M059J (cell line): ENCODE measurements at regions not wholly inside any gene's neighbourhood (a gene's known extent, or its start where the extent isn't known, plus 50 kb on each side); places are given as distances from the start of the nearest gene placed in this dataset.

Experiments used
- DNase-seq: peaks from one replicate; pipeline ENCODE4 v3.0.0-alpha.2; 2012; ENCODE audit warnings: low read depth

- DNase-seq = peak; percentile 22
These were observed 123.1 kb upstream of the PJA2 start for GRCh38 chr5:109532773-109533364.

- no peak for DNase-seq
These were observed 121.5 kb upstream of the PJA2 start for GRCh38 chr5:109531262-109531661.

- DNase-seq = no peak
These were observed 120.2 kb upstream of the PJA2 start for GRCh38 chr5:109529987-109530386.

GRCh38 chr5:109529520-109529919 lies 119.7 kb upstream of the PJA2 start:
- DNase-seq = peak; percentile 12

DNA sequence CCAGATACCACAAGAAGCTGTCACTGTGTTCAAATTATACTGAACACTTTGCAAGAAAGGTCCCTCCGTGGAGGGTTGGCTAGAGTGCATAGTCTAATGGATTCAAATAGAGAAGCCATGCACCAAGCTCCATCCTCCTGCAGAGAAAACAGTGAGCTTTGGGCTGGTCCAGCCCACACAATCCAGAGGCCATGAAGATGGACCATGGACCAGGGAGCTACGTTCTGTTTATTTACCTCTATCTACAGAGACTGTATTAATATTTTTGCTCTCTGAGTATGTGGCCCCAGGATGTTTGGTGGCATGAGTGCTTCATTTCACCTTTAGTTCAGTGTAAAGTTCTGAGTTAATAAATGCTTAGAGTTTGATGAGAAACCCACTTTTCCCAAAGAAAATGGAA lies 114.8 kb upstream of the PJA2 start:
- DNase-seq = no peak

DNA sequence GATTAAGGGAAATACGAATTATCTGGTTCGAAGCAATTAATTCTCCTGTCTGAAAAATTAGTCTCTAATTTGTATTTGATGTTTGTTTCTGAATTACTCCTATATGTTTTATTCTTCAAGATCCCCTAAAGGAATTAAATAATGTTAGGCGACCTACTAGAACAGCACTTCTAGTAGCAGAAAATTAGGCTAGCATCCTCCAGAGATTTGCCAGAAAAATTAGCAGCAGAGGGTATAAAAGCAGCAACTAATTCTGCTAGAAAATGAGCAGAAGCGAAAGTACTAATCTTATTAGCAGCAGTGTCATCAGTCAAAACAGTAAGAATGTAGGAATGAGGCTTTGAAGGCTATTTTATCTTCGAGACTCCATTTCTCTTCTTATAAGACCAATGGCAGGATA lies 114.3 kb upstream of the PJA2 start:
- DNase-seq = no peak

DNA sequence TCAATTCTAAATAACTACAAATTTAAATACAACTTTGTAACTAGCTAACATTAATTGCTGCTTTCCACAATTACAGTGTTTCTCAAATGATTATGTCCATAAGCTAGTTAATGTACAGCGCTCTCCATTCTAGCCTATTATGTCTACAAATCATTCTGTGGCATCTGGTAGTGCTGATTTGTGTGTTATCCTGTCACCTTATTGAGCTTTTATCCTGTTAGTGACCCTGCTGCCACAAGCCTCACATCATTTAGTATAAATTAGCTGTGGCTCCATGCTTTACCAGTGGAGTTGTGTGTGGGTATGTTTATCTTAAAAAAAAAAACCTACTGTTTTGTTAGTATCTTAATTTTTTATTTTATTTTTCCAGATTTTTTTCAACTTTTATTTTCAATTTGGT lies 112.6 kb upstream of the PJA2 start:
- DNase-seq = no peak

DNA sequence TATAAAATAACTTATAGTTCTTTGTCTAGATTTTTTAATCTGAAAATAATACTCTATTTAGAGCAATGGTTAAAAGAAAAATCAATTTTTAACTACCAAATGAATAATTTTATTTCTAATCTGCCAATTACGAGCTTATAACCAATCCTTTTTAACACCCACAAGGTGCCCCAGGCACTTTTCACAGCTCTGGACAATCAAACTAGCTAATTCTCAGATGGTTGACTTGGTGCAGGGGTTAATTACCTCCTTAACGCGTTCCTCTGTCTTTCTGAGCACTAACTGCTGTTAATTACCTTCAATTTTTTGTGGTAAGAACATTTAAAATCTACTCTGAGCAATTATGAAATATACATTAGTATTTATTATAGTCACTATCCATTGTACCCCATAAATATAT lies 109.6 kb upstream of the PJA2 start:
- DNase-seq = no peak

- DNase-seq = peak; percentile 1
These were observed 106.6 kb upstream of the PJA2 start for GRCh38 chr5:109516390-109516789.

- no peak for DNase-seq
These were observed 102.4 kb upstream of the PJA2 start for GRCh38 chr5:109511980-109512734.

DNA sequence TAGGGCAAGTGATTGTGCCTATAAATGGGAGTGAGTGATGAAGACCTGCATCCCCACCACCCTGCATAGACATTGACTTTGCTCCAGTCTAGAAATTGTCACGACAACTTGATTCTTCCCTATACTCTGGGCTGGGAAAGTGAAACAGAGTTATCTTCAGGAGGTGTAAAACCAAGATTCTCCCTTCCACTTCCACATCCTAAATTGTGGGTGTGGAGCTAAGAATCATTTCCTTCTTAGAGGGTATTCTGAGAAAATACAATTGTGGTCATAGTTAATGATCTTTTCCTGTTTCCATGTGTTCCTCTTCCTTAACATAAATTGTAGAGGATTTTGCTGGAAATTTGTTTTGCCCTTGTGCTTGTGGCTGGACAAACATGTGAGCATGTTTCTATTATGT lies 96.8 kb upstream of the PJA2 start:
- DNase-seq = no peak

- no peak for DNase-seq
These were observed 86.3 kb upstream of the PJA2 start for GRCh38 chr5:109496112-109496511.

GRCh38 chr5:109487753-109488420 lies 78.1 kb upstream of the PJA2 start:
- DNase-seq = no peak

DNA sequence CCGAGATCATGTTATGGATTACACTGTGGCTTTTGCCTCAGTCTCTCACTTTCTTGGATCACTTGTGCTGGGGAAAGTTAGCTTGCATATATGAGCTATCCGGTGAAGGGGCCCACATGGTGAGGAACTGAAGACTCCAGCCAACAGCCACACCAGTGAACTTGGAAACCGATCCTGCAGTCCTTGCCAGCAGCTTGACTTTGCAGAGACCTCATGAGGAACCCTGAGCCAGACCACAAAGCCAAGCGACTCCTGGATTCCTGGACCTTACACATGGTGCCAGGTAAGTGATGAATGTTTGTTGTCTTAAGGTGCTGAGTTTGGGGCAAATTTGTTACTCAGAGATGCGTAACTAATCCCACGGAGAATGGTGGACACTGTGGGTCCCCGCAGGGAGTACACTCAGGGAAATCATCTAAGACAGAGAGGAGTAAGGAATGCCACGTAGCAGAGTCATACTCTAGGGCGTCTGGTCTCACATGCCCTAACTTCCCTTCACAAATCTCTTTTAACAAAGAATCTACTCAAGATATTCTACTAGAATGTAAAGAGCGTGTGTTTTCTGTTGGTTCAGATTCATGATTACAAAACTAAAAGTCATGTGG lies 76.5 kb upstream of the PJA2 start:
- DNase-seq = no peak

GRCh38 chr5:109485030-109485429 lies 75.3 kb upstream of the PJA2 start:
- peak; percentile 30 for DNase-seq

GRCh38 chr5:109484597-109484996 lies 74.8 kb upstream of the PJA2 start:
- DNase-seq = no peak

DNA sequence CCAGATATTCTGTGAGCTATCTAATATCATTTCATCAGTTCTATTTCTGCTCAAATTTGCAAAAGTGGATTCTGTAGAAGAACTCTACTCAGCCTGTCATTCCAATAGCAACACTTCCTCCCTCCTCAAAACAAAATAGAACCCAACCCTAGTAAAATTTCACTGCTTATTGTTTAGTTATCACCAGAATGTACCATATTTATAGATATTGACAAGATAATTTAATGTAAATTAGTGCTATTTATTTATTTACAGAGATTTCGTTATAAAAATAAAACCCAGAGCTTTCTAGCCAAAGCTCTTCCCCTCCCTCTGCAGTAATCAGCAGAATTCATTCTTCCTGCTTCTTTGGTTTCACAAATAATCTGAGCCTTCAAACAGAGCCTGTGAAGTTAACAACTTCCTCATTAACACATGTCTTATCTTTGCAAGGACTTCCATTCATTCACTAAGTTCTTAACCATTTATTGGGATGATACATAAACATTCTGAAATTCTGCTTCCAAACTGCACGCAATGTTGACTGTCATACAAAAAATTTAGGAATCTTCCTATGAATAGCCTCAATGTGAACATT lies 73.7 kb upstream of the PJA2 start:
- no peak for DNase-seq

- no peak for DNase-seq
These were observed 73.0 kb upstream of the PJA2 start for GRCh38 chr5:109482748-109483147.

DNA sequence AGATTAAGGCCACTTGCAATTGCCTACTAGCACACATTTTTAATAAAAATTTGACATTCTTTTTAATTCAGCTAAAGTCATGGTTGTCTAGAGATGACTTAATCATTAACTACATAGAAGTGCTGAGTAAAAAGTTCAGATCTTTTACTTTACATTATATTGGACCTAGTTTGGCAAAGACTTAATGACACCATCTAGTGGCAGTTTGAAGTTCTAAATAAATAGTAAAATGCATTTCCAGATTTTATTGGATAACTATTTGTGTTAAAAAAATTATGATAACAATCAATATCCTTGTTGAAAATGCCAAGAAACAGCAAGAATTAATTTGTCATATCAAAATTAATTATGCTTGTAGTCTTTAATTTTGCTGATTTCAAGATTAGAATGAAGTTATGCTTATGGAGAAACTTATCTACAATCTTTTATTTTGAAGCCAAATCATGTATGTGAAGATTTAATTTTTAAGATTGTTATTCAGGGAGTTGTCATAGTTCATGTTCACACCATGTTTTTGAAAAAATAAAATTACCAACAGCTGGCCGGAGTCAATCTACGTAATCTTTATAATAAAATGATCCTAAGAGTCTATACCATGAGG lies 69.6 kb upstream of the PJA2 start:
- peak; percentile 16 for DNase-seq

GRCh38 chr5:109478830-109479229 lies 69.1 kb upstream of the PJA2 start:
- no peak for DNase-seq

- no peak for DNase-seq
These were observed 66.5 kb upstream of the PJA2 start for GRCh38 chr5:109476292-109476691.
